Mesenchymal stem cell (in vitro differentiated cells and primary cell): ENCODE measurements at regions not wholly inside any gene's neighbourhood (a gene's known extent, or its start where the extent isn't known, plus 50 kb on each side); places are given as distances from the start of the nearest gene placed in this dataset.
"Not testable (repeated sequence)": the region's sequence is repeated elsewhere in the genome, so short reads cannot be mapped to it uniquely, and the experiment has no call there.

Experiments used
- DNase-seq: peaks from one replicate; pipeline ENCODE4 v3.0.0-alpha.2; 2013
- H2AFZ ChIP-seq: one replicate; pipeline ENCODE4 v1.6.1; 2013; ENCODE audit warnings: low read depth, mild to moderate bottlenecking, control low read depth, inconsistent platforms, low read length, moderate library complexity
- H2AK5ac ChIP-seq: 2 replicates; pipeline ENCODE4 v1.6.1; 2013; ENCODE audit warnings: low read length, moderate library complexity, mild to moderate bottlenecking, inconsistent platforms; ENCODE audit not compliant: severe bottlenecking
- H2BK120ac ChIP-seq: one replicate; pipeline ENCODE4 v1.6.1; 2013; ENCODE audit warnings: low read depth, mild to moderate bottlenecking, inconsistent platforms, low read length, moderate library complexity
- H2BK12ac ChIP-seq, 2 experiments: one replicate each; pipeline ENCODE4 v1.6.1; 2013; ENCODE audit warnings: inconsistent platforms in 2 of 2, low read length in 2 of 2, mild to moderate bottlenecking in 2 of 2, moderate library complexity in 2 of 2, control low read depth in 1 of 2
- H2BK15ac ChIP-seq: one replicate; pipeline ENCODE4 v1.6.1; 2013; ENCODE audit warnings: mild to moderate bottlenecking, low read depth, inconsistent platforms; ENCODE audit not compliant: poor library complexity, severe bottlenecking
- H2BK5ac ChIP-seq: 2 replicates; pipeline ENCODE4 v1.6.1; 2013; ENCODE audit warnings: low read depth, mild to moderate bottlenecking, low read length, control low read depth, inconsistent platforms; ENCODE audit not compliant: poor library complexity, severe bottlenecking
- H3K14ac ChIP-seq, 2 experiments: one replicate each; pipeline ENCODE4 v1.6.1; 2013; ENCODE audit warnings: inconsistent platforms in 2 of 2, low read length in 2 of 2, control low read depth in 1 of 2, mild to moderate bottlenecking in 1 of 2, moderate library complexity in 1 of 2
- H3K18ac ChIP-seq, 2 experiments: one replicate each; pipeline ENCODE4 v1.6.1; 2013; ENCODE audit warnings: inconsistent platforms in 2 of 2, low read length in 2 of 2, control low read depth in 1 of 2, low read depth in 1 of 2, mild to moderate bottlenecking in 1 of 2
- H3K23ac ChIP-seq, 2 experiments: one replicate each; pipeline ENCODE4 v1.6.1; 2013; ENCODE audit warnings: inconsistent platforms in 2 of 2, low read length in 2 of 2, mild to moderate bottlenecking in 2 of 2, moderate library complexity in 2 of 2, control low read depth in 1 of 2
- H3K27ac ChIP-seq: 2 replicates; pipeline ENCODE4 v1.5.1; 2013; ENCODE audit warnings: mild to moderate bottlenecking, moderate library complexity, low read length, control low read depth, inconsistent platforms; ENCODE audit not compliant: poor library complexity, severe bottlenecking
- H3K27me3 ChIP-seq, 2 experiments: 2 replicates each; pipeline versions ENCODE4 v1.6.1 to v1.7.0; 2013; ENCODE audit warnings: low read length in 2 of 2, mild to moderate bottlenecking in 2 of 2, moderate library complexity in 2 of 2, control low read depth in 1 of 2, inconsistent platforms in 1 of 2; ENCODE audit not compliant: control insufficient read depth in 1 of 2, insufficient read depth in 1 of 2
- H3K36me3 ChIP-seq, 2 experiments: 2 replicates each; pipeline versions ENCODE4 v1.6.1 to v1.7.0; 2013; ENCODE audit warnings: low read length in 2 of 2, control low read depth in 1 of 2, inconsistent platforms in 1 of 2, low read depth in 1 of 2, mild to moderate bottlenecking in 1 of 2; ENCODE audit not compliant: insufficient read depth in 2 of 2, control insufficient read depth in 1 of 2
- H3K4ac ChIP-seq, 2 experiments: one replicate each; pipeline ENCODE4 v1.6.1; 2013; ENCODE audit warnings: inconsistent platforms in 2 of 2, low read length in 2 of 2, mild to moderate bottlenecking in 2 of 2, moderate library complexity in 2 of 2, control low read depth in 1 of 2, low read depth in 1 of 2
- H3K4me1 ChIP-seq: 2 replicates; pipeline ENCODE4 v1.6.1; 2013; ENCODE audit warnings: low read depth, low read length, control low read depth; ENCODE audit not compliant: control insufficient read depth, insufficient read depth
- H3K4me2 ChIP-seq: 2 replicates; pipeline ENCODE4 v1.6.1; 2013; ENCODE audit warnings: low read length, mild to moderate bottlenecking, inconsistent platforms; ENCODE audit not compliant: poor library complexity, severe bottlenecking
- H3K4me3 ChIP-seq, 2 experiments: 2 replicates each; pipeline versions ENCODE4 v1.5.1 to v1.7.0; 2013; ENCODE audit warnings: low read length in 2 of 2, mild to moderate bottlenecking in 2 of 2, control low read depth in 1 of 2, low read depth in 1 of 2; ENCODE audit not compliant: insufficient read depth in 1 of 2
- H3K79me1 ChIP-seq: replicated peaks from 2 replicates; pipeline ENCODE4 v1.6.1; 2013; ENCODE audit warnings: mild to moderate bottlenecking, control low read depth, low read length, inconsistent platforms; ENCODE audit not compliant: poor library complexity, severe bottlenecking
- H3K9ac ChIP-seq: 2 replicates; pipeline ENCODE4 v1.7.0; 2013; ENCODE audit warnings: mild to moderate bottlenecking, low read length, moderate library complexity
- H3K9me3 ChIP-seq: 2 replicates; pipeline ENCODE4 v1.7.0; 2013; ENCODE audit warnings: mild to moderate bottlenecking, low read length; ENCODE audit not compliant: control insufficient read depth
- H4K8ac ChIP-seq: one replicate; pipeline ENCODE4 v1.6.1; 2013; ENCODE audit warnings: inconsistent platforms, mild to moderate bottlenecking, low read length, moderate library complexity
- H4K91ac ChIP-seq: one replicate; pipeline ENCODE4 v1.6.1; 2013; ENCODE audit warnings: mild to moderate bottlenecking, low read length, inconsistent platforms
- WGBS: methylation state at CpG from one replicate; pipeline ENCODE4 v1.1.7; 2013; ENCODE audit warnings: mixed read lengths; 5-methylcytosine and 5-hydroxymethylcytosine counted together

DNA sequence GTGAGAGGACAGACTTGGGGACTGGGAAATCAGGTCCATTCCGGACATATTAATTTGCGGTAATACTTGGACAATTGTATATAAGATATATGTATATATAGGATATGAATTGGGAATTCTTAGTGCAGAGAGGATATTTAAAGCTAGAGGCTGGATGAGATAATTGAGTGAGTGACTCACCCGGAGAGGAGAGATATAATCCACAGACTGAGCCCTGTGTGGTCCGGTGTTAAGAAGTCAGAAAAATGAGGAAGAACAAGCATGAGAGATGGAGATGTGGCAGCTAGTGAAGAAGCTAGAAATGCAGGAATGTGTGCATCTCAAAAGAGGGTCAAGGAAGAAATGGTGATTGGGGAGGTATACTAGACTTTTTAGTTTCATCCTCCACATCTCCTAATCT, 336.2 kb downstream of the SLC7A11 start:
- H2BK5ac ChIP-seq = no peak overlapping the region
- no peaks in the 10 kb centered on the region for H3K36me3 ChIP-seq
- no peak overlapping the region for H2AFZ ChIP-seq
- no peaks in the 10 kb centered on the region for H3K9me3 ChIP-seq
- no peak overlapping the region for H3K4me3 ChIP-seq
- no peak overlapping the region for H3K14ac ChIP-seq
- no peak overlapping the region for H3K27ac ChIP-seq
- no peak overlapping the region for H4K91ac ChIP-seq
- no peak overlapping the region for H3K23ac ChIP-seq
- no peak overlapping the region for H4K8ac ChIP-seq
- H3K9ac ChIP-seq = no peak overlapping the region
- 87% methylated on average over 4 of the region's 4 CpGs for WGBS
- H3K18ac ChIP-seq = no peak overlapping the region
- no peak for DNase-seq
- H2AK5ac ChIP-seq = no peak overlapping the region
- no peak overlapping the region for H3K4ac ChIP-seq
- H3K79me1 ChIP-seq = no peaks in the 10 kb centered on the region
- H2BK15ac ChIP-seq = no peak overlapping the region
- H3K4me1 ChIP-seq = no peaks in the 10 kb centered on the region
- H3K4me2 ChIP-seq = no peak overlapping the region
- no peak overlapping the region for H2BK12ac ChIP-seq
- H3K27me3 ChIP-seq = no peaks in the 10 kb centered on the region
- H2BK120ac ChIP-seq = no peak overlapping the region

DNA sequence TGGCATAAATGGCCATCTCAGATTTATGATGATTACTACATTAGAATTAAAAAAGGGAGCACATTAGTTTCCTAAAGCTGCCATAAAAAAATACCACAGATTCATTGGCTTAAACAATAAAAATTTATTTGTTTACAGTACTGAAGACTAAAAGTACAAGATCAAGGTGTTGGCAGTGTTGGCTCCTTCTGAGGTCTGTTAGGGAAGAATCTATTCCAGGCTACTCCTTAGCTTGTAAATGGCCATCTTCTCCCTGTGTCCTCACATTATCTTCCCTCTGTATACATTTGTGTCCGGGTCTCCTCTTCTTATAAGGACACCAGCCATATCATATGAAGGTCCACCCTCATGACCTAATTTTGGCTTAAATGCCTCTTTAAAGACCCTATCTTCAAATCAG, 341.0 kb downstream of the SLC7A11 start:
- Histone ChIP-seq H3K23ac (no peak overlapping the region), H2AK5ac (no peak overlapping the region), H3K18ac (no peak overlapping the region), H2AFZ (no peak overlapping the region), H3K27ac (no peak overlapping the region), H3K4ac (no peak overlapping the region), H3K36me3 (no peaks in the 10 kb centered on the region), H4K91ac (no peak overlapping the region), H2BK12ac (no peak overlapping the region), H2BK15ac (no peak overlapping the region), H3K14ac (no peak overlapping the region), H3K9ac (no peak overlapping the region), H4K8ac (no peak overlapping the region), H3K4me2 (no peak overlapping the region), H3K27me3 (no peaks in the 10 kb centered on the region), H3K4me3 (no peak overlapping the region), H3K9me3 (no peaks in the 10 kb centered on the region), H3K4me1 (peaks cover under 1% of the 10 kb centered on the region), H3K79me1 (no peaks in the 10 kb centered on the region), H2BK5ac (no peak overlapping the region), H2BK120ac (no peak overlapping the region)
- no peak for DNase-seq
- 100% methylated on average over 1 of the region's 1 CpG for WGBS

DNA sequence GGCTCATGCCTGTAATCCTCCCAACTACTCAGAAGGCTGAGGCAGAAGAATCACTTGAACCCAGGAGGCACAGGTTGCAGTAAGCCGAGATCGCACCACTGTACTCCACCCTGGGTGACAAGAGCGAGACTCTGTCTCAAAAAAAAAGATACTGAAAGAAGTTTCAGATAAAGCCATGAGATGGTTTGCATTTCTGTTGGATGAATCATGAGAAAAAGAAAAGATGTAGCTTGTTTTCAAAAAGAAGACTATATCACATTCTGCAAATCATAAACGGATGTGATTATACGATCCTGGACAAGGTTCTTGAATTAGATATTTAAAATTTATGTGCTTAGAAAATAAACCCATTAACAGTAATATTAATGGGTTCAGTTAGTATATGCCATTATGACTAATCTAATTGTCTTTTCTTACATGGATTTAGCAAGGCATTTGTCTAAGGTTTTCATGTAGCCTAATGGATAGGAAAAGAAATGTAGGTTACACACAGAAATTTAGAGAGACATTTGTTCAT, 345.9 kb downstream of the SLC7A11 start:
- Histone ChIP-seq H3K9ac (no peak overlapping the region), H4K8ac (no peak overlapping the region), H3K18ac (no peak overlapping the region), H2BK5ac (no peak overlapping the region), H3K79me1 (no peaks in the 10 kb centered on the region), H2AFZ (no peak overlapping the region), H2BK15ac (no peak overlapping the region), H3K27ac (no peak overlapping the region), H4K91ac (no peak overlapping the region), H3K9me3 (no peaks in the 10 kb centered on the region), H3K36me3 (no peaks in the 10 kb centered on the region), H3K27me3 (no peaks in the 10 kb centered on the region), H2AK5ac (no peak overlapping the region), H3K4me2 (no peak overlapping the region), H3K14ac (no peak overlapping the region), H3K4ac (no peak overlapping the region), H3K23ac (no peak overlapping the region), H2BK120ac (no peak overlapping the region), H3K4me1 (peaks cover 1% of the 10 kb centered on the region), H3K4me3 (no peak overlapping the region), H2BK12ac (no peak overlapping the region)
- WGBS = 80% methylated on average over 3 of the region's 5 CpGs
- no peak for DNase-seq

DNA sequence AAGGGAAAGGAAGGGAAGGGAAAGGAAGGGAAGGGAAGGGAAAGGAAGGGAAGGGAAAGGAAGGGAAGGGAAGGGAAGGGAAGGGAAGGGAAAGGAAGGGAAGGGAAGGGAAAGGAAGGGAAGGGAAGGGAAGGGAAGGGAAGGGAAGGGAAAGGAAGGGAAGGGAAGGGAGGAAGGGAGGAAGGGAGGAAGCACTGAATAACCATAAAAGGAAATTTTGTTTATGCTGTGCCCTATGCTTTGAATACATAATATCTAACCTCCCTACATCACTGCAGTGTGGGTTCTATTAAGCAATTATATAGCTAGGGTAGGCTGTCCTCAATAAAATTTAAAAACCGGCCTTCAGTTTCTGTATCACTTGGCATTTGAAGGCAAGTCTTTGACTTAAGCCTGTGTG, 346.6 kb downstream of the SLC7A11 start:
- not testable (repeated sequence) for H3K36me3 ChIP-seq, H2BK15ac ChIP-seq, H3K23ac ChIP-seq, H2BK12ac ChIP-seq, H2BK120ac ChIP-seq, H3K79me1 ChIP-seq, DNase-seq, H3K4me2 ChIP-seq, H2BK5ac ChIP-seq, H3K9me3 ChIP-seq, H2AFZ ChIP-seq, H3K4me1 ChIP-seq, H3K18ac ChIP-seq, H3K27me3 ChIP-seq, H2AK5ac ChIP-seq, H4K8ac ChIP-seq, H3K4me3 ChIP-seq, H3K4ac ChIP-seq, H3K14ac ChIP-seq, H4K91ac ChIP-seq, H3K27ac ChIP-seq, H3K9ac ChIP-seq
- 100% methylated on average over 1 of the region's 1 CpG for WGBS
